Calu3 (cell line): ENCODE measurements at regions not wholly inside any gene's neighbourhood (a gene's known extent, or its start where the extent isn't known, plus 50 kb on each side); places are given as distances from the start of the nearest gene placed in this dataset.

ENCODE experiments used
- BruUV-seq: library from RNA; stranded (reverse); fragments of 400-500 nt; replicated peaks from 2 replicates; lab custom pipeline; 2021; lab: Mats Ljungman, UMichigan
- CTCF ChIA-PET: fragments of 300-600 bp; sonication (Branson Sonifier 250); formaldehyde crosslinking; loops from one replicate; lab custom pipeline; 2022; ENCODE audit warnings: antibody characterized with exemption; lab: Charles Lee
- DNase-seq: peaks from one replicate; pipeline ENCODE4 v3.0.0; 2022
- H3K27ac Mint-ChIP-seq: one replicate; pipeline ENCODE4 v1.8.0; 2022; ENCODE audit warnings: mixed read lengths; ENCODE audit not compliant: unreplicated experiment
- H3K27me3 Mint-ChIP-seq: one replicate; pipeline ENCODE4 v1.8.0; 2022; ENCODE audit warnings: mixed read lengths; ENCODE audit not compliant: unreplicated experiment
- H3K36me3 Mint-ChIP-seq: one replicate; pipeline ENCODE4 v1.8.0; 2022; ENCODE audit warnings: mild to moderate bottlenecking, moderate library complexity, mixed read lengths; ENCODE audit not compliant: insufficient read depth, unreplicated experiment
- H3K4me1 Mint-ChIP-seq: one replicate; pipeline ENCODE4 v1.8.0; 2022; ENCODE audit warnings: mild to moderate bottlenecking, low read depth, mixed read lengths; ENCODE audit not compliant: unreplicated experiment
- H3K4me3 Mint-ChIP-seq: one replicate; pipeline ENCODE4 v1.8.0; 2022; ENCODE audit warnings: mild to moderate bottlenecking, low read depth, moderate library complexity, mixed read lengths; ENCODE audit not compliant: unreplicated experiment
- H3K9me3 Mint-ChIP-seq: one replicate; pipeline ENCODE4 v1.8.0; 2022; ENCODE audit warnings: low read depth, mixed read lengths; ENCODE audit not compliant: unreplicated experiment
- CTCF ChIP-seq: fragments of 200-600 bp; IDR thresholded peaks from one replicate; pipeline ENCODE4 v1.8.0; 2022; ENCODE audit warnings: antibody characterized with exemption; ENCODE audit not compliant: unreplicated experiment
- intact Hi-C: fragments of 100-400 bp; cut with micrococcal nuclease; formaldehyde crosslinking; loops from one replicate; pipeline ENCODE4 v1.10.0; 2022; ENCODE audit not compliant: unreplicated experiment

- no peaks in the 10 kb centered on the region for H3K36me3 Mint-ChIP-seq
- no TSS peak for BruUV-seq
- CTCF ChIA-PET, result no interaction called here
- no peaks in the 10 kb centered on the region for H3K4me1 Mint-ChIP-seq
- no peak for TF ChIP-seq CTCF
- no peak overlapping the region for H3K4me3 Mint-ChIP-seq
- no peak for DNase-seq
- no peaks in the 10 kb centered on the region for H3K9me3 Mint-ChIP-seq
- peaks cover 96% of the 10 kb centered on the region for H3K27me3 Mint-ChIP-seq
- H3K27ac Mint-ChIP-seq, result no peak overlapping the region
- intact Hi-C loops, result no loop called here
Observed at GRCh38 chr16:50469744-50470321, 78.4 kb upstream of the NKD1 start.

- H3K4me3 Mint-ChIP-seq, result peak overlapping the region; percentile 25
- no TSS peak for BruUV-seq
- CTCF ChIA-PET, result interaction anchor here (0.9 kb wide), 1 partner anchor 176 kb away, joined by 3 read pairs; no protein-coding TSS in a partner anchor
- DNase-seq, result no peak
- no peaks in the 10 kb centered on the region for H3K36me3 Mint-ChIP-seq
- intact Hi-C loops, result no loop called here
- no peak for TF ChIP-seq CTCF
- H3K4me1 Mint-ChIP-seq, result no peaks in the 10 kb centered on the region
- H3K9me3 Mint-ChIP-seq, result no peaks in the 10 kb centered on the region
- H3K27ac Mint-ChIP-seq, result no peak overlapping the region
- peaks cover 96% of the 10 kb centered on the region for H3K27me3 Mint-ChIP-seq
Observed at GRCh38 chr16:50469121-50469743, 79.0 kb upstream of the NKD1 start.

- H3K4me1 Mint-ChIP-seq, result no peaks in the 10 kb centered on the region
- DNase-seq, result no peak
- no TSS peak for BruUV-seq
- no peaks in the 10 kb centered on the region for H3K36me3 Mint-ChIP-seq
- no peak overlapping the region for H3K27ac Mint-ChIP-seq
- H3K27me3 Mint-ChIP-seq, result peaks cover 96% of the 10 kb centered on the region
- CTCF ChIA-PET, result interaction anchor here (0.9 kb wide), 1 partner anchor 176 kb away, joined by 3 read pairs; no protein-coding TSS in a partner anchor
- no peak for TF ChIP-seq CTCF
- peak overlapping the region; percentile 25 for H3K4me3 Mint-ChIP-seq
- H3K9me3 Mint-ChIP-seq, result no peaks in the 10 kb centered on the region
- intact Hi-C loops, result no loop called here
Observed at GRCh38 chr16:50468749-50469078, 79.5 kb upstream of the NKD1 start.

- Mint-ChIP-seq H3K9me3 (no peaks in the 10 kb centered on the region), H3K36me3 (no peaks in the 10 kb centered on the region), H3K4me3 (peak overlapping the region; percentile 25), H3K27me3 (peaks cover 96% of the 10 kb centered on the region), H3K4me1 (no peaks in the 10 kb centered on the region), H3K27ac (no peak overlapping the region)
- DNase-seq, result peak; percentile 15
- no TSS peak for BruUV-seq
- no peak for TF ChIP-seq CTCF
- intact Hi-C loops, result no loop called here
- CTCF ChIA-PET, result interaction anchor here (0.9 kb wide), 1 partner anchor 177 kb away, joined by 3 read pairs; no protein-coding TSS in a partner anchor
Observed at GRCh38 chr16:50467943-50468748, 80.0 kb upstream of the NKD1 start.
